ENCODE measurements at regions not wholly inside any gene's neighbourhood (a gene's known extent, or its start where the extent isn't known, plus 50 kb on each side); places are given as distances from the start of the nearest gene placed in this dataset.
A peak's percentile ranks its signal among the peaks of the same experiment; 100 is the strongest.

- H3K4me1 ChIP-seq (ENCODE audit: control extremely low read depth in 1 of 4, control insufficient read depth in 4 of 4, insufficient read depth in 4 of 4, low read length in 3 of 4): no peaks in the 10 kb centered on the region
- no peaks in the 10 kb centered on the region for H3K9me3 ChIP-seq (ENCODE audit: control extremely low read depth in 1 of 5, control insufficient read depth in 4 of 5, insufficient read depth in 2 of 5, low read depth in 1 of 5, low read length in 4 of 5)
- H3K27ac ChIP-seq (ENCODE audit: insufficient read depth in 1 of 2, low read depth in 1 of 2, low read length in 2 of 2, poor library complexity in 1 of 2, severe bottlenecking in 2 of 2): no peak overlapping the region
- DNase-seq: no peak
- H3K4me3 ChIP-seq (ENCODE audit: control insufficient read depth in 1 of 7, extremely low read depth in 1 of 7, insufficient read depth in 4 of 7, low read depth in 2 of 7, low read length in 6 of 7): no peak overlapping the region
- no peaks in the 10 kb centered on the region for H3K36me3 ChIP-seq (ENCODE audit: control insufficient read depth in 4 of 4, insufficient read depth in 4 of 4, low read length in 3 of 4)
- ChIA-PET POLR2A (no interaction called here), CTCF (no interaction called here)
- no peaks in the 10 kb centered on the region for H3K27me3 ChIP-seq (replicated peaks in 2 of 5; ENCODE audit: control insufficient read depth in 4 of 5, insufficient read depth in 5 of 5, low read length in 4 of 5)
- whole genome bisulfite sequencing (ENCODE audit: insufficient coverage): no CpG with 5 or more reads among the region's 4 CpGs
These were observed 164.3 kb upstream of the SETMAR start for GRCh38 chr3:4138786-4139431.

DNA sequence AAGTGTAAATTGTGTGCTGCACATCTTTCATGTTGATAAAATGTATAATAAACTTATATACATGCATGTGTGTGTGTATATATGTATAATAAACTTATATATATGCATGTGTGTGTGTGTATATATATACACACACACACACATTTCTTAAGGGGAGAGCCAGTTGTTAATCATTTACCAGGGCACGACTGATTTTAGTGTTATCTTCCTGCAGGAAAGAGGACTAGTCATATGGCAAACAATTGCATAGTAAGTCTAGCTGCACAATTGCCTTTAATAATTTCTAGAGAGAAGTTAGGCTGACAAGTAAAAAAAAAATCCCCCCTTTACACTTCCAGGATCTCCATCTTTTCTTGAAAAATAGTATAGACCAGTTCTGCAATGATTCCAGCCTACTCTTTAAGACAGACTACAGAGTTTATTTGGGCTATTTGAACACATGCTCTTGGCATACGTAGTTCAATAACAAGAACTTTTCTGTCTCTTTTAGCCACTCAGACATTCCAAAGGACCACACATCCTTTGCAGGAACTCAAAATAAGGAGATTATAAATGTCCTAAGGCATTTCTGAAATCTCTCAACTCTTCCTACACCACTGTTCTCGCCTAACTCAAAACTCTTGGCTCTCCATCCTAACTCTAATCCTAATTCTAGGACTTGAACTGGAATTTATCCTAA lies 163.6 kb upstream of the SETMAR start:
- CTCF ChIA-PET: no interaction called here
- whole genome bisulfite sequencing (ENCODE audit: insufficient coverage): 46% methylated on average over 2 of the region's 3 CpGs
- no peak overlapping the region for H3K4me3 ChIP-seq (ENCODE audit: control insufficient read depth in 1 of 7, extremely low read depth in 1 of 7, insufficient read depth in 4 of 7, low read depth in 2 of 7, low read length in 6 of 7)
- no peaks in the 10 kb centered on the region for H3K4me1 ChIP-seq (ENCODE audit: control extremely low read depth in 1 of 4, control insufficient read depth in 4 of 4, insufficient read depth in 4 of 4, low read length in 3 of 4)
- no peaks in the 10 kb centered on the region for H3K36me3 ChIP-seq (ENCODE audit: control insufficient read depth in 4 of 4, insufficient read depth in 4 of 4, low read length in 3 of 4)
- DNase-seq: no peak
- H3K9me3 ChIP-seq (ENCODE audit: control extremely low read depth in 1 of 5, control insufficient read depth in 4 of 5, insufficient read depth in 2 of 5, low read depth in 1 of 5, low read length in 4 of 5): no peaks in the 10 kb centered on the region
- no peaks in the 10 kb centered on the region for H3K27me3 ChIP-seq (replicated peaks in 2 of 5; ENCODE audit: control insufficient read depth in 4 of 5, insufficient read depth in 5 of 5, low read length in 4 of 5)
- POLR2A ChIA-PET: no interaction called here
- no peak overlapping the region for H3K27ac ChIP-seq (ENCODE audit: insufficient read depth in 1 of 2, low read depth in 1 of 2, low read length in 2 of 2, poor library complexity in 1 of 2, severe bottlenecking in 2 of 2)

DNA sequence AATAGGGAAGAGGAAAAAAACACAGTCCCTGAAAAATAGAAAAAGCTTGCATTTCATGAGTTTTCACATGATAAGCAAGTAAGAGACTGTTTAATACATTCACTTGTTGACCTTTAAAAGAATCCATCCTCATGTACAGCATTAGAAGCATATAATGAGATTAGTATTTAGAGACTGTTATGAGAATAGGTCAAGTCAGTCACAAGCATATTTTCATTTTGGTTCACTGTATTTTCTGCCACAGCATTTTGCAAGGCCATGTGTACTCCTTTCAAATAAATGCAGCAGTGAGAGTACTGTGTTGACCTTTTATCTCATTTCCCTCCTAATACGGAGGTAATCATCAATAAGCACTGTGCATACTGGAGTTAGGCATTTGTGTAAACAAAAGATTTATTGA lies 162.2 kb upstream of the SETMAR start:
- H3K27ac ChIP-seq (ENCODE audit: insufficient read depth in 1 of 2, low read depth in 1 of 2, low read length in 2 of 2, poor library complexity in 1 of 2, severe bottlenecking in 2 of 2): no peak overlapping the region
- H3K27me3 ChIP-seq (replicated peaks in 2 of 5; ENCODE audit: control insufficient read depth in 4 of 5, insufficient read depth in 5 of 5, low read length in 4 of 5): no peaks in the 10 kb centered on the region
- H3K9me3 ChIP-seq (ENCODE audit: control extremely low read depth in 1 of 5, control insufficient read depth in 4 of 5, insufficient read depth in 2 of 5, low read depth in 1 of 5, low read length in 4 of 5): no peaks in the 10 kb centered on the region
- no peaks in the 10 kb centered on the region for H3K36me3 ChIP-seq (ENCODE audit: control insufficient read depth in 4 of 4, insufficient read depth in 4 of 4, low read length in 3 of 4)
- H3K4me3 ChIP-seq (ENCODE audit: control insufficient read depth in 1 of 7, extremely low read depth in 1 of 7, insufficient read depth in 4 of 7, low read depth in 2 of 7, low read length in 6 of 7): no peak overlapping the region
- DNase-seq: no peak
- H3K4me1 ChIP-seq (ENCODE audit: control extremely low read depth in 1 of 4, control insufficient read depth in 4 of 4, insufficient read depth in 4 of 4, low read length in 3 of 4): no peaks in the 10 kb centered on the region
- POLR2A ChIA-PET: no interaction called here
- WGBS (ENCODE audit: insufficient coverage): 86% methylated on average over 1 of the region's 1 CpG
- CTCF ChIA-PET: no interaction called here

GRCh38 chr3:4147556-4148118 lies 155.5 kb upstream of the SETMAR start:
- ChIA-PET CTCF (interaction anchor here (0.8 kb wide), 1 partner anchor 45 kb away, joined by 3 read pairs; no protein-coding TSS in a partner anchor), POLR2A (no interaction called here)
- peak; percentile 50 to 79 (median 75) for DNase-seq

GRCh38 chr3:4149296-4149695 lies 153.9 kb upstream of the SETMAR start:
- ChIA-PET POLR2A (no interaction called here), CTCF (no interaction called here)
- Histone ChIP-seq H3K4me1 (ENCODE audit: control extremely low read depth in 1 of 4, control insufficient read depth in 4 of 4, insufficient read depth in 4 of 4, low read length in 3 of 4) (peaks cover 0 to 16% (median 0%) of the 10 kb centered on the region in 4 experiments), H3K27ac (ENCODE audit: insufficient read depth in 1 of 2, low read depth in 1 of 2, low read length in 2 of 2, poor library complexity in 1 of 2, severe bottlenecking in 2 of 2) (no peak overlapping the region), H3K27me3 (replicated peaks in 2 of 5; ENCODE audit: control insufficient read depth in 4 of 5, insufficient read depth in 5 of 5, low read length in 4 of 5) (no peaks in the 10 kb centered on the region), H3K4me3 (ENCODE audit: control insufficient read depth in 1 of 7, extremely low read depth in 1 of 7, insufficient read depth in 4 of 7, low read depth in 2 of 7, low read length in 6 of 7) (no peak overlapping the region), H3K9me3 (ENCODE audit: control extremely low read depth in 1 of 5, control insufficient read depth in 4 of 5, insufficient read depth in 2 of 5, low read depth in 1 of 5, low read length in 4 of 5) (no peaks in the 10 kb centered on the region), H3K36me3 (ENCODE audit: control insufficient read depth in 4 of 4, insufficient read depth in 4 of 4, low read length in 3 of 4) (no peaks in the 10 kb centered on the region)
- DNase-seq: peak in 2 of 3 donors; percentile 15 to 26
- no CpG with 5 or more reads among the region's 2 CpGs for WGBS (ENCODE audit: insufficient coverage)

More at GRCh38 chr3:4147556-4148118, 155.5 kb upstream of the SETMAR start:
- H3K4me1 ChIP-seq (ENCODE audit: control extremely low read depth in 1 of 4, control insufficient read depth in 4 of 4, insufficient read depth in 4 of 4, low read length in 3 of 4): peaks cover 0 to 16% (median 0%) of the 10 kb centered on the region in 4 experiments
- no peak overlapping the region for H3K4me3 ChIP-seq (ENCODE audit: control insufficient read depth in 1 of 7, extremely low read depth in 1 of 7, insufficient read depth in 4 of 7, low read depth in 2 of 7, low read length in 6 of 7)
- H3K36me3 ChIP-seq (ENCODE audit: control insufficient read depth in 4 of 4, insufficient read depth in 4 of 4, low read length in 3 of 4): no peaks in the 10 kb centered on the region
- H3K27me3 ChIP-seq (replicated peaks in 2 of 5; ENCODE audit: control insufficient read depth in 4 of 5, insufficient read depth in 5 of 5, low read length in 4 of 5): no peaks in the 10 kb centered on the region
- no peak overlapping the region for H3K27ac ChIP-seq (ENCODE audit: insufficient read depth in 1 of 2, low read depth in 1 of 2, low read length in 2 of 2, poor library complexity in 1 of 2, severe bottlenecking in 2 of 2)
- H3K9me3 ChIP-seq (ENCODE audit: control extremely low read depth in 1 of 5, control insufficient read depth in 4 of 5, insufficient read depth in 2 of 5, low read depth in 1 of 5, low read length in 4 of 5): no peaks in the 10 kb centered on the region
- WGBS (ENCODE audit: insufficient coverage): no CpG with 5 or more reads among the region's 3 CpGs

DNA sequence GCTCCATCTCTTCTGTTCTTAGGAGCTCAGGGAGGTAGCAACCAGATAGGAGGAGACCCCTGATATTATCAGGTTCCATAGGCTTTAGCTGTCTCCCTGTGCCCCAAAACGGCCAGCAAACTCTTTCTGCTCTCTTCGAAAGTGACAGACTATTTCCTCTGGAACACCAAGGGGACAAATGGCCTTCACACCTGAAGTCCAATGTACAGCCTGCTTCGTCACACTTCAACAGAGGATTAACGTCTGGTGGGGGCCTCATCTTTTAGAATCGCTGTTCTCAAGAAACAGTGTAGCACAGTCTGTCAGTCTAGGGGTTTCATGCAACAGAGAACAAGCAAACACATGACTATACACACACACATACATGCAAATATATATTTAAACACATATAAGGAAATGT lies 152.4 kb upstream of the SETMAR start:
- no peaks in the 10 kb centered on the region for H3K36me3 ChIP-seq (ENCODE audit: control insufficient read depth in 4 of 4, insufficient read depth in 4 of 4, low read length in 3 of 4)
- no peak for DNase-seq
- CTCF ChIA-PET: no interaction called here
- H3K4me1 ChIP-seq (ENCODE audit: control extremely low read depth in 1 of 4, control insufficient read depth in 4 of 4, insufficient read depth in 4 of 4, low read length in 3 of 4): peaks cover 0 to 20% (median 0%) of the 10 kb centered on the region in 4 experiments
- WGBS (ENCODE audit: insufficient coverage): 96% methylated on average over 4 of the region's 5 CpGs
- H3K27me3 ChIP-seq (replicated peaks in 2 of 5; ENCODE audit: control insufficient read depth in 4 of 5, insufficient read depth in 5 of 5, low read length in 4 of 5): no peaks in the 10 kb centered on the region
- POLR2A ChIA-PET: no interaction called here
- no peak overlapping the region for H3K27ac ChIP-seq (ENCODE audit: insufficient read depth in 1 of 2, low read depth in 1 of 2, low read length in 2 of 2, poor library complexity in 1 of 2, severe bottlenecking in 2 of 2)
- H3K4me3 ChIP-seq (ENCODE audit: control insufficient read depth in 1 of 7, extremely low read depth in 1 of 7, insufficient read depth in 4 of 7, low read depth in 2 of 7, low read length in 6 of 7): no peak overlapping the region
- H3K9me3 ChIP-seq (ENCODE audit: control extremely low read depth in 1 of 5, control insufficient read depth in 4 of 5, insufficient read depth in 2 of 5, low read depth in 1 of 5, low read length in 4 of 5): no peaks in the 10 kb centered on the region

DNA sequence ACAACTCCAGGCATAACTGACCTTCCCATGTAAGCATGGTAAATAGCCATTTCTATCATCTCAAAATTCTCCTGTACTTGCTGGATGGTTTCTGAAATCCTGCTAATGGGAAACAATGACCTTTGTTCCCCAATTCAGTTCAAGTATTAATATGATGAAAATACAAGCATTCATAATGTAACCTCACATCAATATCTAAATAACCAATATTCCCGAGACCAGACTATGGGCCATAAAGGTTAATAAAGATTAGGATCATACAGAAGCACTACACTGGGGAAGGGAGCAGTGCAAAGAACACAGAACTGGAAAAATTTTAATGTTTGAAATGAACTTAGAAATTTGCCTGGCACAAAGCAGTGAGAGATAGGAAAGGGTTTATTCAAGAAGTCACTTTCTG lies 151.3 kb upstream of the SETMAR start:
- H3K36me3 ChIP-seq (ENCODE audit: control insufficient read depth in 4 of 4, insufficient read depth in 4 of 4, low read length in 3 of 4): no peaks in the 10 kb centered on the region
- no peaks in the 10 kb centered on the region for H3K9me3 ChIP-seq (ENCODE audit: control extremely low read depth in 1 of 5, control insufficient read depth in 4 of 5, insufficient read depth in 2 of 5, low read depth in 1 of 5, low read length in 4 of 5)
- DNase-seq: no peak
- no CpG with 5 or more reads among the region's 1 CpG for WGBS (ENCODE audit: insufficient coverage)
- ChIA-PET POLR2A (no interaction called here), CTCF (no interaction called here)
- peaks cover 0 to 20% (median 0%) of the 10 kb centered on the region in 4 experiments for H3K4me1 ChIP-seq (ENCODE audit: control extremely low read depth in 1 of 4, control insufficient read depth in 4 of 4, insufficient read depth in 4 of 4, low read length in 3 of 4)
- no peak overlapping the region for H3K4me3 ChIP-seq (ENCODE audit: control insufficient read depth in 1 of 7, extremely low read depth in 1 of 7, insufficient read depth in 4 of 7, low read depth in 2 of 7, low read length in 6 of 7)
- no peak overlapping the region for H3K27ac ChIP-seq (ENCODE audit: insufficient read depth in 1 of 2, low read depth in 1 of 2, low read length in 2 of 2, poor library complexity in 1 of 2, severe bottlenecking in 2 of 2)
- no peaks in the 10 kb centered on the region for H3K27me3 ChIP-seq (replicated peaks in 2 of 5; ENCODE audit: control insufficient read depth in 4 of 5, insufficient read depth in 5 of 5, low read length in 4 of 5)
